HG03565 (cell line): ENCODE measurements at regions not wholly inside any gene's neighbourhood (a gene's known extent, or its start where the extent isn't known, plus 50 kb on each side); places are given as distances from the start of the nearest gene placed in this dataset.
"Not testable (repeated sequence)": the region's sequence is repeated elsewhere in the genome, so short reads cannot be mapped to it uniquely, and the experiment has no call there.

Experiments used
- ATAC-seq: cut with Tn5 transposase; IDR thresholded peaks from one replicate; pipeline ENCODE4 v1.9.1; 2021; ENCODE audit warnings: mild to moderate bottlenecking, moderate library complexity; ENCODE audit not compliant: unreplicated experiment

DNA sequence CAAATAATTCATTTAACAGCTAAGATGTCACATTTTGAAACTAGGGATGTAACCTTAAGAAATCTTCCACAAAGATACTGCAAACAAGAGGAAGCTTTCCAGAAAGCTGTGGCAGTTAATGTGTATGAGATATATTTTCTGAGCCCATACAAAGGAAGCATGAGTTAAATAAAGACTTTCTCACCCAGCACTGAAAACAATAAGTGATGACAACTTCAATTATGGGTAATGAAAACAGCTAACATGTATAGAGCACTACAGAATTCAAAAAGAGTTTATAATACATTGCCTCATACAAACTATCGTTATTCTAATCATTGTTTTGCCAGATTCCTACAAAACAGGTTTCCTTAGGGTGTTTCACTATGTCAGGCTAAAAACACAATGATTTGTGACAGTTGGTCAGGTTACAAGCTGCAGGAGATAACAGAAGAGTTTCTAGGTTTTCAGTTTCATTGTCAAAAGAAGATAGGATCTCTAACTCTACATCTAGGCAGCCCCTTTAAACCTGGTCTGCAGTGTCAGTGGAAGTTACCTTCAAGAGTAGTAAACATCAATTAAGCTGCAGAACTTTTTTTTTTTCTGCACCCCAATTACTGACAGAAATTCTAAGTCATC lies 618.1 kb upstream of the ADGRL3 start:
- no peak for ATAC-seq

DNA sequence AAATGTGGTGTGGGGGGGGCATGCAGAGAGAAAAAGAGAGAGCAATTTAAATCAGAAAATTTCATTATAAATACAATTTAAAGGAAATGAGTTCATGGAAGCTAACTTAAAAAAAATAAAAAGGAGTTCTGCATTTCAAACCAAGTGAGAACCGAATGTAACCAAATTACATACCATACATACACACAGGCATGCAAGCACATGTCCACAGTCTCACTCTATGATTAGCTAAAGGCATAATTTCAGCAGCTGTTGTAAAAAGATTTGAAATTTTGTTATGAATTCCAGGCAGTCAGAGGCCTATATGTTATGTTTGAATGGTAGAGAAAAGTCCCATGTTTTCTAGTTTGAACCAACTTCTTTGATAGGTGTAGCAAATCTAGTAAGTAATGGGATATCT lies 611.6 kb upstream of the ADGRL3 start:
- no peak for ATAC-seq

GRCh38 chr4:60589425-60589824 lies 610.7 kb upstream of the ADGRL3 start:
- ATAC-seq: no peak

DNA sequence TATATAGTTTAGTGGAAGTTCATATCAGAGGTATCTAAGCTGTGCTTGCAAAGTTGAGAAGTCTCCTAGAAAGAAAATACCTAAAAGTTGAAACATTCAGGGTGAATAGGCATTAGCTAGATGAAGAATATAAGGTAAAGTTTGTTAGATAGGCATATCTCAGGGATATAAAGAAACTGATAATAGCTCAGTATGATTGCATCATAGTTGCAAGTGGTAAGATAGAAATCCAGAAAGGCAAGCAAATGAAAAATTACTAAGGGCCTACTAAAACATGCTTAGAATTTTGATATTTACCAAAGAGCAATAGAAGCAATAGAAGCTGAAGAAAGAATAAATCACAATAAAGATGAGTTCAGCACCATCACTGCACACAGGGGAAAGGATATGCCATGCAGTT lies 610.0 kb upstream of the ADGRL3 start:
- no peak for ATAC-seq

- ATAC-seq: no peak
These were observed 594.3 kb upstream of the ADGRL3 start for GRCh38 chr4:60605646-60606354.

GRCh38 chr4:60611762-60612496 lies 588.2 kb upstream of the ADGRL3 start:
- ATAC-seq: no peak

GRCh38 chr4:60617731-60618130 lies 582.4 kb upstream of the ADGRL3 start:
- ATAC-seq: no peak

- ATAC-seq: no peak
These were observed 580.4 kb upstream of the ADGRL3 start for GRCh38 chr4:60619531-60620305.

DNA sequence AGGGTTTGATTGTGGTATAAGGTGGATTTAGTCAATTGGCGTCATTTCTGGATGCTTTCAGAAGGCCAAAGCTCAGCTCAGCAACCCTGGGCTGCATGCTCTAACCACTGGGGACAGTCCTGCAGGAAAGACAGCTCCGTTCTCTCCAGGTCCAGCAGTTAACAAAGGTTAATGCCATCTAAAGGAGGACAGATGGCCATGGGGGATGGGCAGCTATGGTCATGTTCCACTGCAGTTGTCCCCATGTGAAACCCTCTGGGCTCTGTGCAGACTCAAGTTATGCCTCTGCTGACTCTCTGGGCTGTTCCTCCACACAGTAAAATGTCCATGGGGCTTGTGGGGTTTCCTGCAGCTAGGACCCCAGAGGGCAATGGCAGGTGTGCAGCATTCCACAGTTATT lies 562.1 kb upstream of the ADGRL3 start:
- ATAC-seq: no peak

GRCh38 chr4:60648774-60649173 lies 551.4 kb upstream of the ADGRL3 start:
- ATAC-seq: no peak

- no peak for ATAC-seq
These were observed 547.2 kb upstream of the ADGRL3 start for GRCh38 chr4:60652933-60653332.

DNA sequence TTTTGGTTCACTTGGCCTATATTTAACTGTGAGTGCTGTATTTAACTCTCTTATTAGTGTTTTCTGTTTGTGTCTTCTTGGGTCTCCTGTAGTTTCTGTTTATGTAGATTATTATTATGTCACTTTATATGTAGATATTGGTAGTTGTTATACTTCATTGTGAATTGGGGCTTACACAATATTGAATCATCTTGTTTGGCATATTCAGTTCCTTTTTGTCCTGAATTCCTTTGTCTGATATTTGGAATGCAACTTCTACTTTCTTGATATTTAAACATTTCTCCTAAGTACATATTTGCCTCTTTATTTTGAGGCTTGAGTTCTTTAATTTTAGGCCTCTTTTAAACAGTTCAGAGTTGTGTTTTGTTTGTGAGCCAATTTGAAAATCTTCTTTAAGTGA lies 544.8 kb upstream of the ADGRL3 start:
- no peak for ATAC-seq

GRCh38 chr4:60656171-60656570 lies 544.0 kb upstream of the ADGRL3 start:
- no peak for ATAC-seq

DNA sequence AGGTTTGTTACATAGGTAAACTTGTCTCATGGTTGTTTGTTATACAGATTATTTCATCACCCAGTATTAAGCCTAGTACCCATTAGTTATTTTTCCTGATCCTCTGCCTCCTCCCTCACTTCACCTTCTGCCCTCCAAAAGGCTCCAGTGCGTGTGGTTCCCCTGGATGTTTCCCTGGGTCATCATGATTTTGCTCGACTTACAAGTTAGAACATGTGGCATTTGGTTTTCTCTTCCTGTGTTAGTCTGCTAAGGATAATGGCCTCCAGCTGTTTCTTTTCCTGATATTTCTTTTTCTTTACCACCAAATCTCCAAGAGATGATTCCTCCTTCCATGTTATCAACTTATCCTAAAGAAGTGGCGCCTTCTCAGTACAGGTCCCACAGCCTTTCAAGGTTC lies 543.1 kb upstream of the ADGRL3 start:
- no peak for ATAC-seq

GRCh38 chr4:60657807-60658206 lies 542.3 kb upstream of the ADGRL3 start:
- no peak for ATAC-seq

DNA sequence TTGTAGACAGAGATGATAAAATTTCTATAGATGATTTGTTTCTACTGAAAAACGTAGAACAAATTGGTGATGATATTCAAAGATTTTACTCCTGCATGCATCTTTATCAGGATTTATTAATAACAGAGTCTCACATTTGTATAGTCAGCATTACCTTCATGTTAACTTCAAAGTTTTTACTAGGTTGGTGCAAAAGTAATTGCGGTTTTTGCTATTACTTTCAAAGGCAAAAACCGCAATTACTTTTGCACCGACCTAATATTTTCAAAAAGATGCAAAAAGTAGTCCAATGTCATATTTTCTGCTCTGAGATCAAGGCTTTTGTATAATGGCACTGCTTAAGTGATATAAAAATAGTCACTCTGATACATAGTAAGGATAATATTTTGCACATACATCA lies 536.4 kb upstream of the ADGRL3 start:
- ATAC-seq: no peak

DNA sequence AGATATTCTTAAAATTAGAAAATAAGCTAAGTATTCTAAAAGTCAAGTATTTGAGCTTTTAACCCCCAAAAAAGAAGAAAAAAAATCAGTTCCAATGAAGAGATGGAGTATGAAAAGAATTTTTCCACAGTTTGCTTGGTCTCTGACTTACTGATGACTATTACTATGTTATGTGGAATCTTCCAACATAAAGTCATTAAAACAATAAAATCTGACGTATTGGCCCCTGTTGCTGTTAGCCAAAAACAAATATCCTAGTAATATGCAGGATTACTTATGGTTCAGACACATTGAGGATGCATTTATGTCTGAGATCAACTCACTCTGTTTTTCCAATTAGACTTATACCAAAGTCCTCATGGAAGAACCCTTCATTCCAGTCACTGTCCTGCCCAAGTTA lies 517.2 kb upstream of the ADGRL3 start:
- no peak for ATAC-seq

GRCh38 chr4:60683357-60683756 lies 516.8 kb upstream of the ADGRL3 start:
- no peak for ATAC-seq

- ATAC-seq: no peak
These were observed 516.2 kb upstream of the ADGRL3 start for GRCh38 chr4:60683973-60684372.

DNA sequence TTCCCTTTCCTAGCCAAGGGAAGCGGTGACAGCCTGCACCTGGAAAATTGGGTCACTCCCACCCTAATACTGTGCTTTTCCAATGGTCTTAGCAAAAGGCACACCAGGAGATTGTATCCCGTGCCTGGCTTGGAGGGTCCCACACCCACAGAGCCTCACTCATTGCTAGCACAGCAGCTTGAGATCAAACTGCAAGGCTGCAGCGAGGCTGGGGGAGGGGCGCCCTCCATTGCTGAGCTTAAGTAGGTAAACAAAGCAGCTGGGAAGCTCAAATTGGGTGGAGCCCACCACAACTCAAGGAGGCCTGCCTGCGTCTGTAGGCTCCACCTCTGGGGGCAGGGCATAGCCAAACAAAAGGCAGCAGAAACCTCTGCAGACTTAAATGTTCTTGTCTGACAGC lies 504.1 kb upstream of the ADGRL3 start:
- ATAC-seq: not testable (repeated sequence)

- no peak for ATAC-seq
These were observed 491.1 kb upstream of the ADGRL3 start for GRCh38 chr4:60709061-60709460.
